ENCODE measurements at regions not wholly inside any gene's neighbourhood (a gene's known extent, or its start where the extent isn't known, plus 50 kb on each side); places are given as distances from the start of the nearest gene placed in this dataset.

GRCh38 chr22:47259049-47259448 is 496.6 kb downstream of the TBC1D22A start:
- DNase-seq (ENCODE audit: low spot score), result no peak
- FAIRE-seq, result peak; percentile 96

DNA sequence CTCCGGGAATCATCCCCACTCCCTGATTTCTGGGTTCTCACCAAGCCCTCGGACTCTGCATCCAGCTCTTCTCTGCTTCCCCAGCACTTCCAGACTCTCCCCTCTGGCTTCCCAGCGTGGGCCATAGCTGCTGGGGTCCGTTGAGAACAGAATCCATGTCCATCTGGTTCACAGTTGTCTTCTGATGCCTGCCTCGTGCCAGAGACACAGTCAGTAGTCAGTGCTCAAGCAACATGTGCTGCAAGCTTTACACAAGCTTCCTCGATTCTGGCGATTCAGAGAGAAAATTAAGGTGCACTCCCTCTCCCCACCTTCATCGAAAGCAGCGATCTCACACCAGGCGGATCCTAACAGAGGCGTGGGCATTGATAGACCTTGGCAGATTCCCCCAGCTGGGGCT is 495.5 kb downstream of the TBC1D22A start:
- FAIRE-seq, result no peak

DNA sequence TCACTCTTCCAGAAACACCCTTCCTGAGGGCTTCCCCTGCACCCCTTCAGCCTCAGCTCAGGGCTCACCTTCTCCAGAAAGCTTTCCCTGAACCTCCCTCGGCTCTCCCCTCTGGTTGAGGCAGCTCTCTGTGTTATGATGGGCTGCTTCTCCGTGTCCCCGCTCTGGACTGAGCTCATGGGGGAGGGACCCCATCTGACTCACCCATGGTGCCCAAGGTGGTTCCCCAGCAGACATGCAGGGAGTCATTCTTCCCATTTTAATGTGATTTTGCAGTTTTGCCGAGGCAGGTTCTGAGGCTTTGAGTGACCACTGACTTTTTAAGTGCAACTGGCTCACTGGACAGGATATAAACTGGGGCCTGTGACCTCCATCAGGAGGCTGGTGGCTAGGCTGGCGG is 495.1 kb downstream of the TBC1D22A start:
- DNase-seq (ENCODE audit: low spot score) (no peak), FAIRE-seq (no peak)

More for the DNA sequence above, 495.5 kb downstream of the TBC1D22A start:
- DNase-seq (ENCODE audit: low spot score), result no peak

DNA sequence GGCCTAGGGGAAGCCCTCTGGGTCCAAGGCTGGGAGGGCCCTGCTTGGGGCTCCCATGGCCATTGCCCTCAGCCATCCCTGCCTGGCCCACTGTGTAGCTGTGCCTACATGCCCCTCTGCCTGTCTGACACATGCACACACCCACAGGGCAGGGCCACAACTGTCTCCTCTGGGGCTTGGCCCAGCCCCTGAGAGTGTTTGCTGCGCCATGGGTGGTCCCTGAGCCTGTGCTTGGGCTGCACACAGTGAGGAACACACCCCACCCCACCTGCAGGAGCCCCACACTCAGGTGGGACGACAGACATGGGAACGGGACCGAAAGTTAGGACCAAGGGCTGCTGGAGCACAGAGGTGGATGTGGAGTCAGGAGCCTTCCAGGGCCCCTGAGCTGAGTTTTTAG is 489.5 kb downstream of the TBC1D22A start:
- DNase-seq (ENCODE audit: low spot score) (no peak), FAIRE-seq (no peak)

- DNase-seq (ENCODE audit: low spot score) (no peak), FAIRE-seq (no peak)
Observed at GRCh38 chr22:47250995-47251765, 488.7 kb downstream of the TBC1D22A start.

DNA sequence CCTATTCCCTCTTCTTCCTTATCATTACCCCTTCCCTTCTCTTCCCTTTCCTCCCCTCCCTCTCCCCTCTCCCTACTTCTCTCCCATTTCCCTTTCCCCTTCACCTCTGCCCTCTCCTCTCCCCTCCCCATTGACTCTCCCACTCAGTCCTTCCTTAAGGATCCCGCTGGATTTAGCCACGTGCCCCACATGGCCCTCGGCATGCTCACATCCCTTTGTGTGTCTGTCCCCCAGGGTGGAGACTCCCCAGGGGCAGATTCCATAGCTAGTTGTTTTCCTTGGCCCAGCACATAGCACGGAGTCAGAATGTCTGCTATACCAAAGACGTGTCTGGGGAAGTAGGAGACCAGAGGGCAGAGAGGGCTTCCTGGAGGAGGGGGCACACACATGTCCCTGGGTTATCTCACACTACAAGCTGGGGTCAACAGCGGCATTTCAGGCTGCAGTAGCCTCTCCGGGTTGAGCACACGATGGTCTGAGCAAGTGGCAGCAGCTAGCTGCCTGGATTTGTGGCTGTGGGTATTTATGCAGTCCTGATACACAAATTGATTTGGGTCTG is 487.0 kb downstream of the TBC1D22A start:
- DNase-seq (ENCODE audit: low spot score) (no peak), FAIRE-seq (no peak)

DNA sequence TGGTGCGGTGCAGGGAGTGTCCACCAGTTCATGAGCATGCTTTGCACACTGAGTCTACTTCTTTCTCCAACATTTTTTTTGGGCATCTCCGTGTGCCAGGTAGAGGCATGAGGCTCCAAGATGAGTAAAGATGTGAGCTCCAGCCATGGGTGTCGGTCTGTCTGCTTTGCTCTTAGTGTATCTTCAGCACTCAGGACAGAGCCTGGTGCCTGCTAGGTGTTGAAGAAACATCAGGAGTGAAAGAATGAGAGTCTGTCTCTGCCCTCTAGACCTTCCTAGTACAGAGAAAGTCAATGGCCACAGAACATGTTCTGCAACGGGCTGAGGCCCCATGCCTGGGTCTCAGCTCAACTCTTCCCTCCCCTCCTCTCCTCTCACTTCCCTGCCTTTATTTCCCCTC is 486.5 kb downstream of the TBC1D22A start:
- DNase-seq (ENCODE audit: low spot score) (no peak), FAIRE-seq (no peak)

GRCh38 chr22:47247579-47248240 is 485.3 kb downstream of the TBC1D22A start:
- FAIRE-seq (no peak), DNase-seq (ENCODE audit: low spot score) (no peak)

GRCh38 chr22:47245786-47246185 is 483.3 kb downstream of the TBC1D22A start:
- no peak for DNase-seq (ENCODE audit: low spot score)
- no peak for FAIRE-seq

DNA sequence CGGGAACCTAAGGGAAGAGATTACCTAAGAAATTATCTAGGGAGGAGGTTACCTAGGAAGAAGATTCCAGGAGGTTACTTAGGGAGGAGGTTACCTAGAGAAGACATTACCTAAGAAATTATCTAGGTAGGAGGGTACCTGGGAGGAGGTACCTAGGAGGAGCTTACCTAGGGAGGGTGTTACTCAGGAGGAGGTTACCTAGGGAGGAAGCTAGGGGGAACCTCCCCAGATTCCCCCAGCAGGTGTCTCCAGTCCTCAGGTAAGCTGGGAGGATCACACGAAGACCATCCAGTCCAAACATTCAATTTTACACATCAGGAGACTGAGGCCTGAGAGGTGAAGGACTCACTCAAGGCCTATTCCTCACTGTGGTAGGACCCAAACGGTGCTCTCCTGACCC is 482.8 kb downstream of the TBC1D22A start:
- FAIRE-seq, result no peak

GRCh38 chr22:47240116-47240515 is 477.7 kb downstream of the TBC1D22A start:
- DNase-seq (ENCODE audit: low spot score) (no peak), FAIRE-seq (no peak)

More for the DNA sequence above, 482.8 kb downstream of the TBC1D22A start:
- no peak for DNase-seq (ENCODE audit: low spot score)

DNA sequence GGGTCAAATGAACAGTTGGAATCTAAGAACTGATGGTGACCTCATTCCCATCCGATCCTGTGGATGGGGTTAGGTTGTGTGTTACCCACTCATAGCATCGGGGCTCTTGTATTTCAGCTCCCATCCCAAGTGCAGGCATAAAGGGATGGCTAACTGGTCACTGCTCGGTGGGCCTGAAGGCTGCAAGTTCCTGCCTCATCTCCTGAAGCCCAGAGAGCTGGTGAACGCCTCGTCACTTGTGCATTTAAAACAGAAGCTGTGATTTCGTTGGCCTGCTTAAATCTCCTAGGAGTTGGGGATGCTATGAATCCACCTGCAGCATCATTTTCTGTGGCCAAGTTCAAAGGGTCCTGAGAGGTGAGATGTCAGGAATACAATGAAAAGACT is 477.0 kb downstream of the TBC1D22A start:
- FAIRE-seq (no peak), DNase-seq (ENCODE audit: low spot score) (no peak)

DNA sequence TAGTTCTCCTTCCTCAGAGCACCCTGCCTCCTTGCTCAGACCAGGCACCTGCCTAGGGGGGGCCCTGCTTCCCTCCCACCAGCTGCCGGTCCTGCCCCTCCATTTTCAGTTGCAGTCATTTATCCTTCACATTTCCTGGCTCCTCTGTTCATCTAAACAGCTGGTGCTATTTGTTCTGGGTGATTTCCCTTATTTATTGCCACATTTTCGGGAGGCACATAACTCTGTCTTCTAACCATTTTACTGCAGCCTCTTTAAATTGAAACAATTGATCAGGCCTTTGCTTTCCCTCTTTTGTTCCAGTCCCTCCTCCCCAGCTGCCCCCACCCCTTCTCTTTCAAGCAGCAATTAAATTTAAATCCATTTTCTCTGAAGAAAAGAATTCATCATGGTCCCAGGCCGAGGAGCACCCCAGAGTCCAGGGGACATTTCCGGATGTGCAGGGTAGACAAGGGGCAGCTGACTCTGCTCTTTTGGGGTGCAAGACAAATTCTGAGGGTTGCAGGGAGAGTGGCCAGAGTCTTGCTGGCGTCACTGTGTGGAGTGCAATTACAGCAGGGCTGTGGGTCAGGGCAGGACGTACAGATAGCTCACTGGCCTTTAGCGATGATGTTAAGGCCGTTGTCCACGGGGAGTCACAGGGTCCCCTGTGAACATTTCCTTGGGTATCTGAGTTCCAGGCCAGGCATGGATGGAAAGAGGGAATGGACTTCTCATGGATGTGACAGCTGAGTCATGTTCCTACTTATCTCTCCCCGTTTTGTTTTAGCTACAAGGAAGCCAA is 476.4 kb downstream of the TBC1D22A start:
- no peak for DNase-seq (ENCODE audit: low spot score)
- no peak for FAIRE-seq

GRCh38 chr22:47237890-47238480 is 475.5 kb downstream of the TBC1D22A start:
- DNase-seq (ENCODE audit: low spot score) (no peak), FAIRE-seq (no peak)

- peak; percentile 98 for FAIRE-seq
- no peak for DNase-seq (ENCODE audit: low spot score)
Observed at GRCh38 chr22:47236718-47237117, 474.3 kb downstream of the TBC1D22A start.

DNA sequence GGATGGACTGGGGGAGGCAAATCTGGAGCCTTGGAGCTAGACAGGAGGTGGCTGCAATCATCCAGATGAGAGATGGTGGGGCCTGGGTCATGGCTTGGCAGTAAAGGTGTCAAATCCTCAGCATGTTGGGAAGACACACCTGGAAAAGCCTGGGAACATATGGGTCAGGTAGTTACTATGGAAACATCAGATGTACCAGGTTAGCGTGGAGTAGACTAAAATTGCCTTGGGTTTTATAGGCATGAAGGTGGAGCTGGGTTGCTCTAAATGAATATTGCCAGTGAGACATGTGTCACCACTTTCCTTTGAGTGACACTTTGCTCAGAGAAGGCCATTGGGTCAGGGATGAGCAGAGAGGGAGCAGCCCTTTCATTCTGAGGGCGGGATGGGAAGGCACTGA is 473.7 kb downstream of the TBC1D22A start:
- DNase-seq (ENCODE audit: low spot score) (no peak), FAIRE-seq (no peak)

- FAIRE-seq (no peak), DNase-seq (ENCODE audit: low spot score) (no peak)
Observed at GRCh38 chr22:47233316-47234243, 471.1 kb downstream of the TBC1D22A start.

GRCh38 chr22:47232753-47233152 is 470.3 kb downstream of the TBC1D22A start:
- FAIRE-seq, result no peak
- no peak for DNase-seq (ENCODE audit: low spot score)

DNA sequence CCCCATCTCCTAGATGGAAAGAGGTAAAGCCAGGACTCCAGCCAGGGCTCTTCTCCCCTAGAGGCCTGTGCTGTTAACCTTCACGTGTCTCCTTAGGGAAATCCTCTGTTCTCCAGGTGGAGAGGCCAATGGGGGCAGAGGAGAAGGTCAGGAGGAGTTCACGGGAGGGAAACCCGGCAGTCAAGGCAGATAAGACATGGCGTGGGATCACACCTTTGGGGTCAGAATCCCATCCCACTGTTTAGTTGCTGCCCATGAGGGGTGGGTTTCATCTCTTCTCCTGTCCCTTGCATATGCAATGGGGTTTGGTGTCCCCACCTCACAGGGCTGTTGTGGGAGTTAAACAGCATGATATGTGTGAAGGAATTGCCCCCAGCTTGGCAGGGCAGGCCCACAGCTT is 469.7 kb downstream of the TBC1D22A start:
- DNase-seq (ENCODE audit: low spot score) (no peak), FAIRE-seq (no peak)

- DNase-seq (ENCODE audit: low spot score) (no peak), FAIRE-seq (no peak)
Observed at GRCh38 chr22:47231759-47232158, 469.3 kb downstream of the TBC1D22A start.
